Tibial nerve (tissue), 4 donors: ENCODE measurements at regions not wholly inside any gene's neighbourhood (a gene's known extent, or its start where the extent isn't known, plus 50 kb on each side); places are given as distances from the start of the nearest gene placed in this dataset.

ENCODE experiments used
- DNase-seq, 2 donors: peaks; one replicate each; pipeline ENCODE4 v3.0.0-alpha.2; 2019; ENCODE audit warnings: low spot score in 2 of 2
- H3K27ac ChIP-seq, 4 donors: fragments of 200-600 bp; sonication (generic) in 3 of 4; one replicate each; pipeline ENCODE4 v1.5.1; 2017 to 2019; ENCODE audit warnings: mild to moderate bottlenecking in 1 of 4
- H3K27me3 ChIP-seq, 2 donors: fragments of 200-600 bp; sonication (generic) in 1 of 2; one replicate each; pipeline versions ENCODE4 v1.5.1 to v1.6.0; 2017 to 2019
- H3K36me3 ChIP-seq, 3 donors: fragments of 200-600 bp; sonication (generic); one replicate each; pipeline ENCODE4 v1.5.1; 2018 to 2019
- H3K4me1 ChIP-seq, 4 donors: fragments of 200-600 bp; sonication (generic) in 3 of 4; one replicate each; pipeline ENCODE4 v1.5.1; 2017 to 2019
- H3K4me3 ChIP-seq, 4 donors: fragments of 200-600 bp; sonication (generic) in 3 of 4; one replicate each; pipeline ENCODE4 v1.5.1; 2017 to 2019; ENCODE audit warnings: mild to moderate bottlenecking in 1 of 4, moderate library complexity in 1 of 4
- H3K9me3 ChIP-seq, 4 donors: fragments of 200-600 bp; sonication (generic) in 3 of 4; one replicate each; pipeline ENCODE4 v1.5.1; 2017 to 2019
- EP300 ChIP-seq, 2 donors: sonication (generic); formaldehyde crosslinking; IDR thresholded peaks; one replicate each; pipeline ENCODE4 v1.6.1; 2017; ENCODE audit warnings: antibody characterized with exemption in 2 of 2, mild to moderate bottlenecking in 1 of 2
- POLR2A ChIP-seq, 2 donors: fragments of 450-650 bp; IDR thresholded peaks; one replicate each; pipeline ENCODE4 v1.6.1; 2017; ENCODE audit warnings: antibody characterized with exemption in 2 of 2, mild to moderate bottlenecking in 2 of 2, moderate library complexity in 2 of 2
- WGBS, 2 donors: methylation state at CpG; one replicate each; pipeline ENCODE4 v1.1.5; 2018; 5-methylcytosine and 5-hydroxymethylcytosine counted together
- TF ChIP-seq, protein P1 (sequence below), 5 experiments: fragments of 200-600 bp in 3 of 5; fragments of 450-650 bp in 2 of 5; sonication (generic) in 3 of 5; IDR thresholded peaks; one replicate each; pipeline ENCODE4 v1.5.1; 2016 to 2019; ENCODE audit warnings: antibody characterized with exemption in 5 of 5, mild to moderate bottlenecking in 3 of 5, moderate library complexity in 2 of 5

DNA sequence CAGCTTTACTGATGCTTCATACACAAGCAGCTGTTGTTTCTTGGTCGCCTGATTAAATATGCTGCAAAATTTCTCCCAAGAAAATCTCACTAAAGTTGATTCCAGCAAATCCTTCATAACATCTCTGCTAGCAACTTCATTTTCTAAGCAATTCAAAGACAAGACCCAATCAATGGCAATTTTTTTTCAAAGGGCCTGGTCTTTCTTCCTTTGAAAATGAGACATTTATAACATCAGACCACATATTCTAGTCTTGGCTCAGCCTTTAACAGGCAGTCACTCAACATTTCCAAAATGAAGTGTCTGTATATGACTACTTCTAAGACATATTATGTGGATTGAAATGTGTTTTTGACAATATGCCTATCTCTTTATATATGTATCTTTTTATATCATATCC, 702.6 kb downstream of the KCNA4 start:
- DNase-seq = no peak
- Histone ChIP-seq H3K9me3 (no peaks in the 10 kb centered on the region), H3K4me1 (no peaks in the 10 kb centered on the region), H3K4me3 (no peak overlapping the region), H3K27ac (no peak overlapping the region), H3K36me3 (no peaks in the 10 kb centered on the region), H3K27me3 (no peaks in the 10 kb centered on the region)
- WGBS, 2 donors = 76 to 83% methylated on average over 1 of the region's 1 CpG
- TF ChIP-seq, protein P1, sequence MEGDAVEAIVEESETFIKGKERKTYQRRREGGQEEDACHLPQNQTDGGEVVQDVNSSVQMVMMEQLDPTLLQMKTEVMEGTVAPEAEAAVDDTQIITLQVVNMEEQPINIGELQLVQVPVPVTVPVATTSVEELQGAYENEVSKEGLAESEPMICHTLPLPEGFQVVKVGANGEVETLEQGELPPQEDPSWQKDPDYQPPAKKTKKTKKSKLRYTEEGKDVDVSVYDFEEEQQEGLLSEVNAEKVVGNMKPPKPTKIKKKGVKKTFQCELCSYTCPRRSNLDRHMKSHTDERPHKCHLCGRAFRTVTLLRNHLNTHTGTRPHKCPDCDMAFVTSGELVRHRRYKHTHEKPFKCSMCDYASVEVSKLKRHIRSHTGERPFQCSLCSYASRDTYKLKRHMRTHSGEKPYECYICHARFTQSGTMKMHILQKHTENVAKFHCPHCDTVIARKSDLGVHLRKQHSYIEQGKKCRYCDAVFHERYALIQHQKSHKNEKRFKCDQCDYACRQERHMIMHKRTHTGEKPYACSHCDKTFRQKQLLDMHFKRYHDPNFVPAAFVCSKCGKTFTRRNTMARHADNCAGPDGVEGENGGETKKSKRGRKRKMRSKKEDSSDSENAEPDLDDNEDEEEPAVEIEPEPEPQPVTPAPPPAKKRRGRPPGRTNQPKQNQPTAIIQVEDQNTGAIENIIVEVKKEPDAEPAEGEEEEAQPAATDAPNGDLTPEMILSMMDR (IDR thresholded peaks at IDR 0.05) = no peak
- TF ChIP-seq EP300 (IDR thresholded peaks at IDR 0.05) = no peak
- no peak for TF ChIP-seq POLR2A (IDR thresholded peaks at IDR 0.05)

DNA sequence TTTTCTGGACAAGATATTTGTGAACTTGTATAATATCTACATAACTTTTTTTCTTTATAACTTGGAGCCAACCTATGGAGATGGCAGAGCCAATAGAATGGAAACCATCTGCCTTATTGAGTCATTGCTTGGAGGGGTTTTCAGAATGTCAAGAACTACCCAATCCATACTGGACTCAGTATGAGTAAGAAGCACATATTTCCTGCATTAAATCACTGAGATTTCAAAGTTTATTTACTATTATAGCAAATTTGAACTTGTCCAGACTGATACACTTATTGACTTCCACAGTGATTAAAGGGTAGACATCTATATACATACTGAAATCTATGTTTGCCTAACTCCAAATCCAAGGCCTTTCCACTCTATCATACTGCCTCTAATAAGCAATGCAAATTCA, 704.0 kb downstream of the KCNA4 start:
- DNase-seq = no peak
- Histone ChIP-seq H3K27ac (no peak overlapping the region), H3K36me3 (no peaks in the 10 kb centered on the region), H3K9me3 (no peaks in the 10 kb centered on the region), H3K4me3 (no peak overlapping the region), H3K4me1 (no peaks in the 10 kb centered on the region), H3K27me3 (no peaks in the 10 kb centered on the region)
- TF ChIP-seq, protein P1 (IDR thresholded peaks at IDR 0.05) = no peak
- TF ChIP-seq EP300 (IDR thresholded peaks at IDR 0.05) = no peak
- TF ChIP-seq POLR2A (IDR thresholded peaks at IDR 0.05) = no peak

DNA sequence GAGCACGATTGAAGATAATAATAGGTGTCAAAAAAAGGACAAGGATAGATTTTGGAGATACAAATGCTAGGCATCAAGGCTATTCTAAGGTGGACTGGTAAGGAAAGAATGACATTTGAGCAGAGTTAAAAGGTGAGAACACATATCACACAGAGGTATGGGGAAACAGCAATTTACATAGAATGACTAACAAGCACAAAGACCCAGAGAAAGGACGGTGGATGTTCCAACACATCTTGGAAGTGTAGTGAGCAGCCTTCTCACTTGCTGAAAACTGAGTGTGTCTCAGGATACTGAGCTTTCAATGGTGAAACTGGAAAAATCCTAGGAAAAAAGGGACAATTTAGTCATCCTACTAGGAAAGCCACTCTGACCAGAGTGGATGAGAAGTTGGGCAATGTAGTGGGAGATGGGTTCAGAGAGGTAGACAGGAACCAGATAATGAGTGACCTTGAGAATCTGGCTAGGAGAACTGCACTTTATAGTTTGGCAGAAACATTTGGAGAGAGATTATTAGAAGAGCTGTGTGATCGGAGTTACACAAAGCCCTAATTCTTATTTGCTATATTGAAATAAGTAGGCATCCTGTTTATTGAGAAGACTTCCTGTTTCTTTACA, 706.0 kb downstream of the KCNA4 start:
- TF ChIP-seq, protein P1 (IDR thresholded peaks at IDR 0.05) = no peak
- TF ChIP-seq POLR2A (IDR thresholded peaks at IDR 0.05) (no peak), EP300 (IDR thresholded peaks at IDR 0.05) (no peak)

DNA sequence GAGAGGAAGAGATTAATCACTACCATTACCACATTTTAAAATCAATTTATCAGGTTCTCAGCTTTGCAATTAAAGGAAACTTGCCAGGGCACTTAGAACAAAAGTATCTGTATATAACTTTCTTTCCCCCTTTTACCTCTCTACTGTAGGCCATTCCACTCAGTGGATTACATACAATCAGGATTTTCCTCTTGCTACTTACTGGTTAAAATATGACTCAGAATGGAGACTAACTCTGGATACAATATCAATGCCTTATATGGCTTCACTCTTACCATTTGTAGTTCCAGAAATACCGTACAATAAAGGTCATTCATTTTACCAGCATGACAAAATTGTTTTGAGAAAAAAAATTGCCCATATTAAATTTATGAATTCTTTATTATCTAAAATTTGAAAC, 706.8 kb downstream of the KCNA4 start:
- H3K27ac ChIP-seq = no peak overlapping the region

More for the DNA sequence above, 706.0 kb downstream of the KCNA4 start:
- Histone ChIP-seq H3K4me1 (no peaks in the 10 kb centered on the region), H3K4me3 (no peak overlapping the region), H3K36me3 (no peaks in the 10 kb centered on the region), H3K27ac (no peak overlapping the region), H3K27me3 (no peaks in the 10 kb centered on the region), H3K9me3 (no peaks in the 10 kb centered on the region)
- no peak for DNase-seq
- 55 to 57% methylated on average over 3 of the region's 3 CpGs for WGBS, 2 donors

DNA sequence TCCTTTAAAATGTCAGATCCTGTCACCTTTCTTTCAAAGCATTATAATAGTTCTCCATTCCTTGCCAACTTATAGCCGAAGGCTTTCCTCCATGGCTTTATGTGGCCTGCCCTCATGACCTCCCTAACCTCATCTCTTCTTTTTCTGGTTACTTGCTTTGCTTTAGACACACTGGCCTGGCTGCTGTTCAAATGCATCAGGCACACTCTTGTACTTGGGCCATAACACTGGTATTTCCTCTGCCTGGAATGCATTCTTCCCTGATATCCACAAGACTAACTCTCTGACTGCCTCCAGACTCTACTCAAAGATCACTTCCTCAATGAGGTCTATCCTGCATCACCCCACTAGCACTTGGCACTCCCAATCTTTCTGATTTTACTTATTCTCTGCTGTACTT, 710.3 kb downstream of the KCNA4 start:
- H3K27me3 ChIP-seq = no peaks in the 10 kb centered on the region
- H3K4me1 ChIP-seq = no peaks in the 10 kb centered on the region
- no peak overlapping the region for H3K4me3 ChIP-seq
- 15 to 53% methylated on average over 1 of the region's 1 CpG for WGBS, 2 donors
- TF ChIP-seq, protein P1 (IDR thresholded peaks at IDR 0.05) = no peak
- TF ChIP-seq EP300 (IDR thresholded peaks at IDR 0.05) (no peak), POLR2A (IDR thresholded peaks at IDR 0.05) (no peak)
- H3K9me3 ChIP-seq = no peaks in the 10 kb centered on the region
- H3K36me3 ChIP-seq = no peaks in the 10 kb centered on the region
- H3K27ac ChIP-seq = no peak overlapping the region
- no peak for DNase-seq

More for the DNA sequence above, 706.8 kb downstream of the KCNA4 start:
- no peak overlapping the region for H3K4me3 ChIP-seq
- H3K4me1 ChIP-seq = no peaks in the 10 kb centered on the region
- 26 to 39% methylated on average over 1 of the region's 1 CpG for WGBS, 2 donors
- no peaks in the 10 kb centered on the region for H3K36me3 ChIP-seq
- DNase-seq = no peak
- no peaks in the 10 kb centered on the region for H3K27me3 ChIP-seq
- no peaks in the 10 kb centered on the region for H3K9me3 ChIP-seq
- TF ChIP-seq EP300 (IDR thresholded peaks at IDR 0.05) (no peak), POLR2A (IDR thresholded peaks at IDR 0.05) (no peak)
- TF ChIP-seq, protein P1 (IDR thresholded peaks at IDR 0.05) = no peak
